ENCODE measurements at regions not wholly inside any gene's neighbourhood (a gene's known extent, or its start where the extent isn't known, plus 50 kb on each side); places are given as distances from the start of the nearest gene placed in this dataset.

GRCh38 chr2:226364217-226364616 is 435.4 kb downstream of the IRS1 start:
- no peak for TF ChIP-seq CTCF (IDR thresholded peaks at IDR 0.05; ENCODE audit: extremely low read depth, insufficient read depth, missing control alignments)
- no peak for DNase-seq (ENCODE audit: low spot score)
- in situ Hi-C loops (cut with MboI; ENCODE audit: low pct_unique_long_range_greater_than_20kb, low sequenced_read_pairs, unreplicated experiment): no loop called here

- in situ Hi-C loops (cut with MboI; ENCODE audit: low pct_unique_long_range_greater_than_20kb, low sequenced_read_pairs, unreplicated experiment): no loop called here
- DNase-seq (ENCODE audit: low spot score): no peak
- no peak for TF ChIP-seq CTCF (IDR thresholded peaks at IDR 0.05; ENCODE audit: extremely low read depth, insufficient read depth, missing control alignments)
Measured at GRCh38 chr2:226362980-226363379, 436.6 kb downstream of the IRS1 start.

GRCh38 chr2:226360658-226361057 is 439.0 kb downstream of the IRS1 start:
- in situ Hi-C loops (cut with MboI; ENCODE audit: low pct_unique_long_range_greater_than_20kb, low sequenced_read_pairs, unreplicated experiment): no loop called here
- no peak for DNase-seq (ENCODE audit: low spot score)
- no peak for TF ChIP-seq CTCF (IDR thresholded peaks at IDR 0.05; ENCODE audit: extremely low read depth, insufficient read depth, missing control alignments)

- TF ChIP-seq CTCF (IDR thresholded peaks at IDR 0.05; ENCODE audit: extremely low read depth, insufficient read depth, missing control alignments): no peak
- in situ Hi-C loops (cut with MboI; ENCODE audit: low pct_unique_long_range_greater_than_20kb, low sequenced_read_pairs, unreplicated experiment): no loop called here
- no peak for DNase-seq (ENCODE audit: low spot score)
Measured at GRCh38 chr2:226358688-226359087, 440.9 kb downstream of the IRS1 start.

- TF ChIP-seq CTCF (IDR thresholded peaks at IDR 0.05; ENCODE audit: extremely low read depth, insufficient read depth, missing control alignments): no peak
- in situ Hi-C loops (cut with MboI; ENCODE audit: low pct_unique_long_range_greater_than_20kb, low sequenced_read_pairs, unreplicated experiment): no loop called here
- no peak for DNase-seq (ENCODE audit: low spot score)
Measured at GRCh38 chr2:226357816-226358215, 441.8 kb downstream of the IRS1 start.

- in situ Hi-C loops (cut with MboI; ENCODE audit: low pct_unique_long_range_greater_than_20kb, low sequenced_read_pairs, unreplicated experiment): no loop called here
- DNase-seq (ENCODE audit: low spot score): no peak
- no peak for TF ChIP-seq CTCF (IDR thresholded peaks at IDR 0.05; ENCODE audit: extremely low read depth, insufficient read depth, missing control alignments)
Measured at GRCh38 chr2:226355600-226355999, 444.0 kb downstream of the IRS1 start.

GRCh38 chr2:226354434-226354833 is 445.2 kb downstream of the IRS1 start:
- TF ChIP-seq CTCF (IDR thresholded peaks at IDR 0.05; ENCODE audit: extremely low read depth, insufficient read depth, missing control alignments): no peak
- in situ Hi-C loops (cut with MboI; ENCODE audit: low pct_unique_long_range_greater_than_20kb, low sequenced_read_pairs, unreplicated experiment): no loop called here
- no peak for DNase-seq (ENCODE audit: low spot score)
